ENCODE measurements at regions not wholly inside any gene's neighbourhood (a gene's known extent, or its start where the extent isn't known, plus 50 kb on each side); places are given as distances from the start of the nearest gene placed in this dataset.

GRCh38 chr5:145283141-145283810 is 551.9 kb downstream of the PRELID2 start:
- no peak for DNase-seq (ENCODE audit: extremely low read depth, low read depth)
- TF ChIP-seq, protein P1, sequence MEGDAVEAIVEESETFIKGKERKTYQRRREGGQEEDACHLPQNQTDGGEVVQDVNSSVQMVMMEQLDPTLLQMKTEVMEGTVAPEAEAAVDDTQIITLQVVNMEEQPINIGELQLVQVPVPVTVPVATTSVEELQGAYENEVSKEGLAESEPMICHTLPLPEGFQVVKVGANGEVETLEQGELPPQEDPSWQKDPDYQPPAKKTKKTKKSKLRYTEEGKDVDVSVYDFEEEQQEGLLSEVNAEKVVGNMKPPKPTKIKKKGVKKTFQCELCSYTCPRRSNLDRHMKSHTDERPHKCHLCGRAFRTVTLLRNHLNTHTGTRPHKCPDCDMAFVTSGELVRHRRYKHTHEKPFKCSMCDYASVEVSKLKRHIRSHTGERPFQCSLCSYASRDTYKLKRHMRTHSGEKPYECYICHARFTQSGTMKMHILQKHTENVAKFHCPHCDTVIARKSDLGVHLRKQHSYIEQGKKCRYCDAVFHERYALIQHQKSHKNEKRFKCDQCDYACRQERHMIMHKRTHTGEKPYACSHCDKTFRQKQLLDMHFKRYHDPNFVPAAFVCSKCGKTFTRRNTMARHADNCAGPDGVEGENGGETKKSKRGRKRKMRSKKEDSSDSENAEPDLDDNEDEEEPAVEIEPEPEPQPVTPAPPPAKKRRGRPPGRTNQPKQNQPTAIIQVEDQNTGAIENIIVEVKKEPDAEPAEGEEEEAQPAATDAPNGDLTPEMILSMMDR (IDR thresholded peaks at IDR 0.05; ENCODE audit: low read depth, low read length, missing control alignments): no peak
- no peak overlapping the region for H3K4me3 ChIP-seq (replicated peaks; ENCODE audit: low read depth, low read length)

DNA sequence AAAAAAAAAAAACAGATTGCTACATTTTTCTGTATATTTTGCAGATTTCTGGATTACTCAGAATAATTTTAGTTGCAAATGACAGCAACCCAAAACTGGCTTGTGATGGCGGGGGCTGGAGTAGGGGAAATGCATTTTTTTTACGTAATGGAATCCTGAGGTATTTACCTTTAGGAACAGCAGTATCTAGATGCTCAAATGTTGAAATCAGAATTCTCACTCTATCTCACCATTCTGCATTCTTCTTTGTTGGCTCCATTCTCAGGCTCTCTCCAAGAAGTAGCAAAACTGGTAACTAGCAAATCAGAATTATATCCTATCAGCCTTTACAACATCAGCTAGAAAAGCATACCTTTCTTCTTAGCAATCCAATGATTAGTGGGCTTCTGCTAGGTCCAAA is 554.3 kb downstream of the PRELID2 start:
- no peak overlapping the region for H3K4me3 ChIP-seq (replicated peaks; ENCODE audit: low read depth, low read length)
- no peak for DNase-seq (ENCODE audit: extremely low read depth, low read depth)
- TF ChIP-seq, protein P1 (IDR thresholded peaks at IDR 0.05; ENCODE audit: low read depth, low read length, missing control alignments): no peak

DNA sequence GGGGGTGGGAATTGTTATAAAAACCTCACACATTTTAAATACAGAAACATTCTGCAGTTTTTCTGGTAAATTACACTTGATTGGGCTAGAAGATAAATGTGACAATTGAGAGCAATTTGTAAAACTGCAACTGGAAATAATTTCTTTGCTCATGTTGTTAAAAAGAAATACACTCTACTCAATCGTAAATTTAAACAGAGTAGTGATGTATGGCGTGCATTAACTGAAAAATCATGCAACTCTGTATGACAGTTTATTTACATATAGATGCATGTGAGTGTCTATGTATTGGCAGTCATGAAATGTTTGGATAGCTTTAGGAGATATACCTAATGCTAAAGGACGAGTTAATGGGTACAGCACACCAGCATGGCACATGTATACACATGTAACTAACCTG is 554.9 kb downstream of the PRELID2 start:
- no peak overlapping the region for H3K4me3 ChIP-seq (replicated peaks; ENCODE audit: low read depth, low read length)
- no peak for DNase-seq (ENCODE audit: extremely low read depth, low read depth)
- TF ChIP-seq, protein P1 (IDR thresholded peaks at IDR 0.05; ENCODE audit: low read depth, low read length, missing control alignments): no peak

GRCh38 chr5:145260670-145261069 is 574.5 kb downstream of the PRELID2 start:
- TF ChIP-seq, protein P1 (IDR thresholded peaks at IDR 0.05; ENCODE audit: low read depth, low read length, missing control alignments): no peak
- DNase-seq (ENCODE audit: extremely low read depth, low read depth): no peak
- H3K4me3 ChIP-seq (replicated peaks; ENCODE audit: low read depth, low read length): no peak overlapping the region

DNA sequence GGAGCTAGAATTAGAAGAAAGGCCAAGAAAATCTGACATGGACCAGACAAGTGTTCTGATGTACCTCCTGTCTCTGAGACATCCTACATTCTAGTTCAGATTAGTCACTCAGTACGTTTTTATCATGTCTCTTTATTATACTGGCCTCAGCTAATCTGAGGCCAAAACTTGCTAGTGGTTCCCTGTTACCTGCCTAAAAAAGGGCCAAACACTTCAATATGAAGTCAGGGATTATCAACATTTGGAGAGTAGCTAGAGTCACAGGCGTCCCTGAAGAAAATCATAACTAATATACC is 587.4 kb downstream of the PRELID2 start:
- DNase-seq (ENCODE audit: extremely low read depth, low read depth): no peak
- TF ChIP-seq, protein P1 (IDR thresholded peaks at IDR 0.05; ENCODE audit: low read depth, low read length, missing control alignments): no peak
- no peak overlapping the region for H3K4me3 ChIP-seq (replicated peaks; ENCODE audit: low read depth, low read length)

GRCh38 chr5:145246961-145247744 is 588.0 kb downstream of the PRELID2 start:
- TF ChIP-seq, protein P1 (IDR thresholded peaks at IDR 0.05; ENCODE audit: low read depth, low read length, missing control alignments): no peak
- DNase-seq (ENCODE audit: extremely low read depth, low read depth): no peak
- no peak overlapping the region for H3K4me3 ChIP-seq (replicated peaks; ENCODE audit: low read depth, low read length)

Measured in HFF-Myc (cell line).